K562 (cell line): ENCODE measurements at regions not wholly inside any gene's neighbourhood (a gene's known extent, or its start where the extent isn't known, plus 50 kb on each side); places are given as distances from the start of the nearest gene placed in this dataset.

Experiments used
- ATAC-seq: fragments of 200-7000 bp; cut with Tn5 transposase; 3 replicates; pipeline ENCODE4 v1.9.1; 2020; ENCODE audit warnings: moderate library complexity
- BruUV-seq: library from RNA; stranded (reverse); fragments of 400-500 nt; replicated peaks from 2 replicates; lab custom pipeline; 2021; lab: Mats Ljungman, UMichigan
- CTCF ChIA-PET: fragments of 300-600 bp; formaldehyde crosslinking; extraction: SDS; loops from one replicate; lab custom pipeline; 2021; ENCODE audit warnings: low intra/inter-chr PET ratio; lab: Yijun Ruan, JAX
- POLR2A ChIA-PET: fragments of 300-600, 350-650 bp; sonication (Branson Sonifier 250); formaldehyde crosslinking; extraction: SDS; loops from one replicate; lab custom pipeline; 2021; ENCODE audit warnings: antibody characterized with exemption, inconsistent platforms; lab: Yijun Ruan, JAX
- DNase-seq, 4 experiments: peaks; one replicate each; pipeline versions ENCODE4 v3.0.0 to v3.0.0-alpha.2; 2011 to 2018; ENCODE audit warnings: low spot score in 3 of 4, mixed read lengths in 3 of 4; ENCODE audit errors: extremely low read depth in 1 of 4
- FAIRE-seq: peaks from 2 replicates; lab custom pipeline; 2011; peaks lifted over from hg19 to GRCh38; lab: Jason Lieb, UNC
- H2AFZ ChIP-seq: 2 replicates; pipeline ENCODE4 v1.6.0; 2011; ENCODE audit warnings: low read depth, low read length, control low read depth, inconsistent platforms
- H3K27ac ChIP-seq: fragments of 200-600 bp; 3 replicates; pipeline ENCODE4 v1.8.0; 2011; ENCODE audit warnings: low read depth, mild to moderate bottlenecking, control low read depth, inconsistent platforms, low read length, moderate library complexity, mixed read lengths; ENCODE audit errors: extremely low read depth
- H3K27me3 ChIP-seq, 2 experiments: fragments of 300-600 bp in 1 of 2; 2 replicates in 1 of 2; 3 replicates in 1 of 2; pipeline versions ENCODE4 v1.6.0 to v1.8.0; 2011; ENCODE audit warnings: inconsistent platforms in 2 of 2, low read length in 2 of 2, mild to moderate bottlenecking in 1 of 2, mixed read lengths in 1 of 2, moderate library complexity in 1 of 2; ENCODE audit not compliant: control insufficient read depth in 2 of 2, insufficient read depth in 2 of 2
- H3K36me3 ChIP-seq: fragments of 300-600 bp; 3 replicates; pipeline ENCODE4 v1.8.0; 2011; ENCODE audit warnings: mild to moderate bottlenecking, low read length, inconsistent platforms; ENCODE audit not compliant: control insufficient read depth, insufficient read depth
- H3K4me1 ChIP-seq, 2 experiments: fragments of 200-600 bp in 1 of 2; replicated peaks in 1 of 2; 2 replicates in 1 of 2; 3 replicates in 1 of 2; pipeline versions ENCODE4 v1.5.1 to v1.8.0; 2011; ENCODE audit warnings: inconsistent platforms in 2 of 2, low read length in 2 of 2, mild to moderate bottlenecking in 1 of 2, mixed read lengths in 1 of 2, moderate library complexity in 1 of 2; ENCODE audit not compliant: control insufficient read depth in 2 of 2, insufficient read depth in 2 of 2
- H3K4me2 ChIP-seq: 2 replicates; pipeline ENCODE4 v1.6.1; 2011; ENCODE audit warnings: low read length, control low read depth, inconsistent platforms, mixed read lengths; ENCODE audit not compliant: insufficient read depth
- H3K4me3 ChIP-seq: fragments of 200-600 bp; sonication (generic), shearing (Covaris generic); 2 replicates; pipeline ENCODE4 v1.5.1; 2016; ENCODE audit warnings: control low read depth, inconsistent platforms
- H3K79me2 ChIP-seq: fragments of 200-600 bp; 3 replicates; pipeline ENCODE4 v1.8.0; 2011; ENCODE audit warnings: low read length, inconsistent platforms; ENCODE audit not compliant: control insufficient read depth, insufficient read depth
- H3K9ac ChIP-seq, 2 experiments: 2 replicates each; pipeline versions ENCODE4 v1.6.0 to v1.6.1; 2011; ENCODE audit warnings: low read depth in 2 of 2, low read length in 2 of 2, control low read depth in 1 of 2, inconsistent platforms in 1 of 2, mild to moderate bottlenecking in 1 of 2, mixed read lengths in 1 of 2; ENCODE audit not compliant: insufficient read depth in 1 of 2
- H3K9me1 ChIP-seq: one replicate; pipeline ENCODE4 v1.6.0; 2011; ENCODE audit warnings: inconsistent platforms, mild to moderate bottlenecking, low read length, moderate library complexity; ENCODE audit not compliant: control insufficient read depth, insufficient read depth
- H3K9me3 ChIP-seq: replicated peaks from 2 replicates; pipeline ENCODE4 v1.5.1; 2011; ENCODE audit warnings: low read depth, low read length, inconsistent platforms; ENCODE audit not compliant: control insufficient read depth, insufficient read depth
- H4K20me1 ChIP-seq: replicated peaks from 2 replicates; pipeline ENCODE4 v1.6.1; 2011; ENCODE audit warnings: low read length, inconsistent platforms, mixed read lengths; ENCODE audit not compliant: control insufficient read depth, insufficient read depth
- ARID2 ChIP-seq: fragments of 450-650 bp; IDR thresholded peaks from 2 replicates; pipeline ENCODE4 v1.6.1; 2017; ENCODE audit warnings: antibody characterized with exemption, mild to moderate bottlenecking
- CAMTA2 ChIP-seq: fragments of 250-450 bp; sonication (Bioruptor Pico); conservative IDR thresholded peaks from 2 replicates; pipeline ENCODE4 v1.5.1; 2022
- CHD4 ChIP-seq: fragments of 200-600 bp; sonication (generic); IDR thresholded peaks from 3 replicates; pipeline ENCODE4 v1.6.1; 2012; ENCODE audit warnings: low read depth, mild to moderate bottlenecking, mixed read lengths, low read length, inconsistent platforms; ENCODE audit not compliant: insufficient read depth, insufficient replicate concordance, poor library complexity, severe bottlenecking
- E4F1 ChIP-seq: fragments of 250-450 bp; sonication (Bioruptor Pico); IDR thresholded peaks from 2 replicates; pipeline ENCODE4 v1.5.0; 2021; ENCODE audit warnings: mild to moderate bottlenecking, borderline replicate concordance
- FOXM1 ChIP-seq, 2 experiments: fragments of 450-650 bp in 1 of 2; sonication (generic) in 1 of 2; formaldehyde crosslinking in 1 of 2; IDR thresholded peaks; 2 replicates each; pipeline versions ENCODE4 v1.6.1 to v1.9.0; 2017 to 2022; ENCODE audit warnings: low read depth in 2 of 2, mild to moderate bottlenecking in 2 of 2, missing genetic modification reagents in 1 of 2, moderate library complexity in 1 of 2
- FOXP4 ChIP-seq: sonication (generic); formaldehyde crosslinking; IDR thresholded peaks from 2 replicates; pipeline ENCODE4 v1.8.0; 2022; ENCODE audit warnings: mild to moderate bottlenecking, missing genetic modification reagents, borderline replicate concordance
- HIVEP1 ChIP-seq: fragments of 250-450 bp; sonication (Bioruptor Pico); IDR thresholded peaks from 2 replicates; pipeline ENCODE4 v1.4.0; 2020; ENCODE audit warnings: mild to moderate bottlenecking
- KLF6 ChIP-seq: fragments of 250-450 bp; sonication (Bioruptor Pico); IDR thresholded peaks from 2 replicates; pipeline ENCODE4 v1.4.0; 2020; ENCODE audit warnings: mild to moderate bottlenecking, moderate library complexity, borderline replicate concordance
- NCOA4 ChIP-seq: fragments of 450-650 bp; IDR thresholded peaks from 2 replicates; pipeline ENCODE4 v1.6.1; 2018; ENCODE audit warnings: mild to moderate bottlenecking; ENCODE audit not compliant: partially characterized antibody
- NFYB ChIP-seq: IDR thresholded peaks from 2 replicates; pipeline ENCODE4 v1.6.1; 2011; ENCODE audit warnings: mild to moderate bottlenecking, moderate library complexity; ENCODE audit not compliant: insufficient read length; ENCODE audit errors: extremely low read depth
- RNF219 ChIP-seq: fragments of 250-450 bp; sonication (Bioruptor Pico); IDR thresholded peaks from 2 replicates; pipeline ENCODE4 v1.5.0; 2022; ENCODE audit warnings: mild to moderate bottlenecking
- SNIP1 ChIP-seq: fragments of 450-650 bp; IDR thresholded peaks from 2 replicates; pipeline ENCODE4 v1.7.1; 2017; ENCODE audit warnings: low read depth, mild to moderate bottlenecking
- ZFPM2 ChIP-seq: fragments of 250-450 bp; sonication (Bioruptor Pico); IDR thresholded peaks from 2 replicates; pipeline ENCODE4 v1.5.1; 2022; ENCODE audit warnings: mild to moderate bottlenecking
- ZNF133 ChIP-seq: fragments of 250-450 bp; sonication (Bioruptor Pico); IDR thresholded peaks from 2 replicates; pipeline ENCODE4 v1.4.0; 2020; ENCODE audit warnings: mild to moderate bottlenecking
- ZNF165 ChIP-seq: fragments of 250-450 bp; sonication (Bioruptor Pico); IDR thresholded peaks from 2 replicates; pipeline ENCODE4 v1.4.0; 2020; ENCODE audit warnings: borderline replicate concordance
- ZNF778 ChIP-seq: fragments of 450-650 bp; formaldehyde crosslinking; IDR thresholded peaks from 2 replicates; pipeline ENCODE4 v1.4.0; 2020; ENCODE audit warnings: mild to moderate bottlenecking, moderate library complexity
- WGBS: fragments of 100-300 bp; shearing (Covaris generic); methylation state at CpG from one replicate; pipeline ENCODE4 v1.1.6; 2016; ENCODE audit warnings: low coverage, mixed read lengths; ENCODE audit not compliant: insufficient coverage; ENCODE audit errors: missing lambda C conversion rate; 5-methylcytosine and 5-hydroxymethylcytosine counted together
- in situ Hi-C: fragments of 300-500 bp; cut with MboI; formaldehyde crosslinking; loops from 4 replicates; pipeline ENCODE4 v1.15.0; 2018; ENCODE audit warnings: inconsistent platforms, mixed read lengths
- intact Hi-C: fragments of 100-400 bp; cut with micrococcal nuclease; formaldehyde crosslinking; loops from 2 replicates; pipeline ENCODE4 v1.14.2; 2022

DNA sequence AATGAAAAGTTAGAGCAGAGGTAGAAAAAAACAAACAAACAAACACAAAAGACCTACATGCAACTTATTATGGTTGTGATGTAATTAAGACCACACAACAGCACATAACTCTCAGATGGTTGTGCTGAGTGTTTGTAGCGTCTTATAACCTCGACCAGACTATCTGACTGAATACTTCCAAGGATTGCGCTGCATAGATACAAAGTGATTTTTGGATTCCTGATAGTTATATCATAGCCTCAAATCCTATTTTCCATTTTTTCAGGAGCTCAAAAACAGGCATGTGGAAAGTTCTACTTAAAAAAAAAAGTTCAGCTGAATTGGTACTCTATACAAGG lies 236.1 kb downstream of the SPRY1 start:
- in situ Hi-C loops (no loop called here), intact Hi-C loops (no loop called here)
- H3K4me1 ChIP-seq = no peaks in the 10 kb centered on the region
- no TSS peak for BruUV-seq
- ATAC-seq = no peak
- no peak overlapping the region for H2AFZ ChIP-seq
- H3K27ac ChIP-seq = no peak overlapping the region
- no peaks in the 10 kb centered on the region for H3K9me1 ChIP-seq
- H4K20me1 ChIP-seq = no peaks in the 10 kb centered on the region
- H3K4me2 ChIP-seq = no peak overlapping the region
- no peak for TF ChIP-seq ZNF165 (CRISPR knock-in tag)
- TF ChIP-seq ZFPM2 = no peak
- TF ChIP-seq CHD4 = no peak
- no peak for TF ChIP-seq NFYB
- no peak for TF ChIP-seq HIVEP1
- no peak for TF ChIP-seq ARID2
- TF ChIP-seq ZNF133 = no peak
- TF ChIP-seq CAMTA2 = no peak
- no peak for TF ChIP-seq FOXM1 (IDR thresholded peaks at IDR 0.05; ENCODE audit: low read depth)
- no peak for TF ChIP-seq FOXM1 (CRISPR knock-in tag; IDR thresholded peaks at IDR 0.05; ENCODE audit: low read depth)
- no peak for TF ChIP-seq RNF219 (CRISPR knock-in tag)
- no peak for TF ChIP-seq NCOA4
- no peak for TF ChIP-seq KLF6 (CRISPR knock-in tag)
- no peak for TF ChIP-seq SNIP1
- TF ChIP-seq ZNF778 (CRISPR knock-in tag) = no peak
- TF ChIP-seq FOXP4 (CRISPR knock-in tag) = no peak
- no peak for TF ChIP-seq E4F1 (CRISPR knock-in tag)
- FAIRE-seq = no peak
- no peaks in the 10 kb centered on the region for H3K36me3 ChIP-seq
- CTCF ChIA-PET = no interaction called here
- no peak overlapping the region for H3K9ac ChIP-seq
- H3K9me3 ChIP-seq = no peaks in the 10 kb centered on the region
- no peak overlapping the region for H3K4me3 ChIP-seq
- 3% methylated on average over 3 of the region's 3 CpGs for WGBS
- H3K27me3 ChIP-seq = no peaks in the 10 kb centered on the region
- H3K79me2 ChIP-seq = no peaks in the 10 kb centered on the region
- POLR2A ChIA-PET = no interaction called here
- DNase-seq = no peak
